Hippocampal formation (tissue), 2 donors: ENCODE measurements at regions not wholly inside any gene's neighbourhood (a gene's known extent, or its start where the extent isn't known, plus 50 kb on each side); places are given as distances from the start of the nearest gene placed in this dataset.
A peak's percentile ranks its signal among the peaks of the same experiment; 100 is the strongest.

Source experiments
- DNase-seq, 2 donors: peaks; one replicate each; lab custom pipeline; 2025; lab: John Stamatoyannopoulos, UW

- DNase-seq = no peak
These were observed 96.2 kb downstream of the DUSP6 start for GRCh38 chr12:89256060-89256459.

GRCh38 chr12:89253488-89253887 is 98.8 kb downstream of the DUSP6 start:
- DNase-seq = no peak

GRCh38 chr12:89252284-89252683 is 100.0 kb downstream of the DUSP6 start:
- no peak for DNase-seq

GRCh38 chr12:89251342-89252271 is 100.7 kb downstream of the DUSP6 start:
- DNase-seq = no peak

GRCh38 chr12:89250636-89251035 is 101.7 kb downstream of the DUSP6 start:
- no peak for DNase-seq

GRCh38 chr12:89250213-89250612 is 102.1 kb downstream of the DUSP6 start:
- no peak for DNase-seq

- DNase-seq = no peak
These were observed 104.3 kb downstream of the DUSP6 start for GRCh38 chr12:89247967-89248366.

- no peak for DNase-seq
These were observed 104.8 kb downstream of the DUSP6 start for GRCh38 chr12:89247541-89247942.

GRCh38 chr12:89245090-89245489 is 107.2 kb downstream of the DUSP6 start:
- no peak for DNase-seq

GRCh38 chr12:89244536-89244935 is 107.8 kb downstream of the DUSP6 start:
- no peak for DNase-seq

GRCh38 chr12:89243771-89244170 is 108.5 kb downstream of the DUSP6 start:
- no peak for DNase-seq

- DNase-seq = no peak
These were observed 112.8 kb downstream of the DUSP6 start for GRCh38 chr12:89239534-89239933.

GRCh38 chr12:89238593-89238992 is 113.7 kb downstream of the DUSP6 start:
- DNase-seq = peak in 1 of 2 donors; percentile 6

GRCh38 chr12:89237763-89238162 is 114.5 kb downstream of the DUSP6 start:
- no peak for DNase-seq

- no peak for DNase-seq
These were observed 115.4 kb downstream of the DUSP6 start for GRCh38 chr12:89236748-89237383.

- DNase-seq = no peak
These were observed 116.1 kb downstream of the DUSP6 start for GRCh38 chr12:89236237-89236636.

- no peak for DNase-seq
These were observed 116.9 kb downstream of the DUSP6 start for GRCh38 chr12:89235189-89235993.

GRCh38 chr12:89234324-89235114 is 117.8 kb downstream of the DUSP6 start:
- no peak for DNase-seq

GRCh38 chr12:89231686-89232085 is 120.6 kb downstream of the DUSP6 start:
- DNase-seq = no peak

GRCh38 chr12:89230376-89231315 is 121.7 kb downstream of the DUSP6 start:
- DNase-seq = no peak
